Medulla oblongata (tissue), 1 donor: ENCODE measurements at regions not wholly inside any gene's neighbourhood (a gene's known extent, or its start where the extent isn't known, plus 50 kb on each side); places are given as distances from the start of the nearest gene placed in this dataset.
A peak's percentile ranks its signal among the peaks of the same experiment; 100 is the strongest.

Experiments
- DNase-seq: peaks from one replicate; pipeline ENCODE4 v3.0.0-alpha.2; 2015; ENCODE audit errors: extremely low spot score

DNA sequence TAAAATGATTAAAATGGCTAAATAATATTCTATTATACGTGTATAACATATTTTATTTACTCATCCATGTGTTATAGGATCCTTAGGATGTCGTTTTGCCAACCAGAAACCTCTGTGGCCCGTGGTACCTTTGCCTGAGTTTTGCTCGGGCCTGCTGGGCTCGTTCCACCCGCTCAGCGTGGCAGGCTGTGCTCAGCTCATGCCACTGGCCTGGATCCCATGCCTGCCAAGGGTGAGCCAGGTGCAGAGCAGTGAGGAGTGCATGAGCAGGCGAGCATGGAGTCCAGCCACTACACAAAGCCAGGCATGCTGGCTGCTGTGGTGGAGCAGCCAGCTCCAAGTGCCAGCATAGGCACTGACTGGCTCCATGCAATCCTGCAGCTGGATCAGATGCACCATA, 417.2 kb downstream of the TTLL7 start:
- no peak for DNase-seq

DNA sequence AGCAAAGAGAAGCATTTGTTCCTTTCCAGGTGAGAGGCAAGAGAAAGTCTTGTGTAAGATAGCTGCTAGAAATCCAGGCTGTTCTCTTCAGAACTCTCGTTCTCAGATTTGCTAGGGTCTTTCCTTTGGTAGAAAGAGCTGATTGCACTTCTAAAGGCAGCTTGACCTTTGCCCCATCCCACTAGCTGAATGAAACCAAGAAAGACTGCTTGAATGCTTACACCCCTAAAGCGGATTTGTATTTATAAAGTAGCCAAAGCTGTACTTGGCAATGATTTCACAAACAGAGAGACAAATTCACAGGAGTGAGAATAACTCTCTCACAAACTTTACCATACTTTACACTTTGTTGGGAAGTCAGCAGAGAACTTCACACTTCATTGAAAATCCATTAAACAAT, 424.1 kb downstream of the TTLL7 start:
- DNase-seq: no peak

DNA sequence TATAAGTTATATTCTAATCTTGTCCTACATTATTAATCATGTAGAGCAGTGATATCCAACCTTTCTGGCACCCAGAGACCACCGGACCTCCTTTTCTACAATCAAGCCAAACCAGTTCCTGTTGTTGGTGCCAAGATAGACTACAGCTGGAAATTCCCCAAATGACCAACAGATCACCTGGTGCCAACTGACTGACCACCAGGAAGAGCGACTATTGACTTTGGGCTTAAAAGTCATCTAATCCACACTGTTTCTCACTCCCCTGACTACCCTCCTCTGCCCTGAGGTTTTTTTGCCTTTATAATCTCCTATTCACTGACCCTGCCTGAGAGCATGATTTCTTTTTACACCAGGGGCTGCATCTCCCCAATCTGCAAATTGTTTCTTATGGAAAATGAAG, 425.2 kb downstream of the TTLL7 start:
- no peak for DNase-seq

DNA sequence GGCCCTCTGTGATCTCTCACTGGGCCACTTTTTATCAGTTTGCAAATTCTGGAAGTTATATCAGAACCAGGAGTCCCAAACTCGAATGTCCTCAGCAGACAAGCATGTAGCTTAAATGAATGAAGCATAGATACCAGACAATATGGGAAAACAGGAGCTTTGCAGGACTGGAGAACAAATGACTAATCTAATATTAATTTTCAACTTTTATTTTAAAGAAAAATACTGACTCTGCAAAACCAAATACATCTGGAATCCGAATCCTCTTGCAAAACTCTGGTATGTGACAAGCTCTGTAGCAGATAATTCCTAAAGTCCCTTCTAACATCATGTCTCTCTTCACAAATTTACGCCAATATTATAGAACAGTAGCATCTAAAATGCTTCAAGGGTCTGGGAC, 427.4 kb downstream of the TTLL7 start:
- DNase-seq: no peak

DNA sequence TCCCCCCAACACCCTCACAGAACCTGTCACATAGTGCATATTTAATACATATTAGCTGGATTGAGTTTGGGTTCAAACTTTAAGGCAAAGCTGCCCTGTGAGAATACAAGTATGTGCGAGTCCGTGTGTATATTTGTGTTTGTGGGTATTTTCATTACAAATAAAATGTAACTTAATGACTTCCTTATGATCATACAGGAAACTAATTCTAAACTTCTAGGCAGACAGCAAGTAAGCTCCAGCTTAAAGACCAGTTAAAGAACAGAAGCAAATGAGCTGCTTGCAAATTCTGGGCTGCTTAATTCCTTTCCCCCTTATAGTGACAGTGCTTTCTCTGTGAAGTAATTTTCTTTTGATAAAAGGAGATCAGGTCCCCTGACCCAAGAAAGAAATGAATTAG, 437.6 kb downstream of the TTLL7 start:
- no peak for DNase-seq

DNA sequence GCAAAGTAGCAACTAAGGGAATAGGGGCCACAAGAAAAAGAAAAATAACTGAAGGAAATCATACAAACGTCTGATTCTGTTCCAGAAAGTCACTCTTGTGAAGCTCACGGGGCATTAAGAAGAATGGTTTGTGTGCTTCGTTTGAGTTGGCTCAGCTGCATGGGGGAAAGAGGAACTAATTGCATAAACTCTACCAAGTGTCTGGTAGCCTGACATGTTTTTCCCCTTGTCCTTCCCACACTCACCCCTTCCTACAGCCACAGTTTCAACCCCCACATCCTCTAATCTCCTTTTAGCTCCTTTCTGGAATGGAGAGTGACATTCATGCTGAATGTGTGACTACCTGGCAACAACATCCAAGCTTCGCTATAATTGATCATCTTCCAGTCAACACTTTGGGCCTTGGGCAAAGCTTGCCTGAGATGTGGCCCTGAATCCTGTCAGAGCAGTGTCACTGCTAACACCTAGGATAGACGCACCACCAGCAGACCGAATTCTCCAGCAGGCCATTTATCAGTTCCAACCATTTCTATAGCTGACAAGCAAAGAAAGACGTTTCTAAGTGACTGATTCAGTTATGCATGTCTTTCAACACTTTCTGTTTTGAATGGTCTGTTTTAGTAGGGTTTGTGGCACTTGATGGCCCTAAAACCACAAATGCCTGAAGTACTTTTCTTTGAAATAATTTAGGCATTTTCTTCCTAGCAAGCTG, 439.6 kb downstream of the TTLL7 start:
- DNase-seq: peak; percentile 13

DNA sequence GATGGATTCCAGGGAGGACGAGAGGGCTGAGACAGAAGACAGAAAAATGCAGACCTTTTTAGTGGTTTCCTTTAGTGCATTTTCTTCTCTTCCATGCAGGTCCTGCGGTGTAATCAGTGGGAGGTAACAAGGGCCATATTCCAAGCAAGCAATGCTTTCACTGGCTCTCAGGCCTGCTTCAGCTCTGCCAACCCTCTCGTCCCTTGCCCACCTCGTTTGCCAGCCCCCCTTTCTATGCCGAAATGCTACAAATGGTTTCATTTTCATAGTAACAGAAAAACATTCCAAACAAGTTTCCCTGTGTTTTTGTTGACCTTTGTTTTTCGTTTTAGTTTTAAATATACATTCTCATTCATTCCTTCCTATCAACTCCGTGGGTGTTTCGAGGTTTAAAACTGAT, 443.1 kb downstream of the TTLL7 start:
- DNase-seq: no peak

DNA sequence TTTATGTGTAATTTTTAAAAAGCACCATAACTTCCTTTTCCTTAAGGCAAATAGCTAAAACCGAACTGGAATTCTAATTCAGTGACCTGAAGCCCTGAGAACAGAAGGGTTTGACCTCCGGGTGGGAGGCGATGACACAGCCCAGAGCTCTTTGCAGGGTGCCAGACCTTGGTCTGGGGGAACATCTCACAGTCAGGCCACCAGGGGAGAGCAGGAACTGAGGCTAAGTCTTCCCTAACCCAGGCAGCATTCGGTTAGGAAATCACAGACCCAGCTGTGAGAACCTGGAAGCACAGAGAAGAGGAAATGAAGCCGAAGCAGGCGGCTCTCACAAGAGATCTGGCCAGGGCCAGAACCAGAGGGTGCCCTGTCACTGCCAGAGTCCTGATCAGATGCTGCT, 444.8 kb downstream of the TTLL7 start:
- no peak for DNase-seq

DNA sequence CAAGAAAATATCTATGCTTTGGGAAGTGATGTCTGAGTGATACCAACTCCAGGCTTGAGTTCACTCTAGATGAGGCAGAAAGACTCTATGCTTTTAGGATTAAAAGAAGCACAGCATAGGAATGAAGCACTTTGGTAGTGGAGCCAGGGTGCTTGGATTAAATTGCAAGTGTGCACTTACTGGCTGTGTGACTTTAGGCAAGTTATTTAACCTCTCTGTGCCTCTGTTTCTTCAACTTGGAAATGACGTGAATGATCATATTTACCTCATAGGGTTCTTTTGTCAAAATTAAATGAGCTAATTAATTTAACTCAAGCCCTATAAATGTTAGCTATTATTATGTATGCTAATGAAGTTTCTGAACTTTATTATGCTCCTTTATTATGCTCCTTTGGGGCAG, 446.1 kb downstream of the TTLL7 start:
- no peak for DNase-seq

DNA sequence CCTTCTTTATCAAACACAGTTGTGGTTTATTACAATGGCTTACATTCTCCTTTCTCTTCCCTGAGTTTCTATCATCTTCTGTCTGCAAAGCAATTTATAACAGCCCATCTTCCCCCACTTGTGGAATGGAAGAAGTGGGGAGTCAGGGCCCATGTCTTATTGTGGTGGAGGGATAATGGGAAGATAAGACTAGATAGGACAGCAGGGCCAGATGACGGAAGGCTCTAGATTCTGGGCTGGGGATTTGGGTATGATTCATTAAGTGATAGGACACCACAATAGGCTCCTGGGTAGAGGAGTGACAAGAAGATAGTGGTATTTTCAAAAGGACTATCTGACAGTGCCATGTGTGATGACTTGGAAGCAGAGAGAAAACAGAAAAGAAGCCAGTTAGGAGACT, 450.6 kb downstream of the TTLL7 start:
- no peak for DNase-seq

DNA sequence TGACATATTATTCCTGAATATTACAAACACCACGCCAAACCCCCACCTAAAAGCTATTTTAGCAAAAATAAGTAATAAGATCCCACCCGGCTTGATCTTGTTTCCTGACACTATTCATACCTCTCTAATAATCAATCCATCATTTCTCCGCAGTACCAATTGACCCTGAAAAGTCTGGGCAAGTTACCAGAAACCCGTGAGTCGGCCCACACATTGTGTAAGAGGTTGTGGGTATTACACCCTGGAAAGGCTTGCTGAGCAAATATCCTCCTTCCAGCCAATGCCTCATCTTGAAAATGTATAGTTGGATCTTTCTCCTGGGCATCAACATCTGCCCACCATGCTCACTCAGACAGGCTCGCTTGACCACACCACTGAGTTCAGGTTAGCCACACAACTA, 451.0 kb downstream of the TTLL7 start:
- DNase-seq: no peak

DNA sequence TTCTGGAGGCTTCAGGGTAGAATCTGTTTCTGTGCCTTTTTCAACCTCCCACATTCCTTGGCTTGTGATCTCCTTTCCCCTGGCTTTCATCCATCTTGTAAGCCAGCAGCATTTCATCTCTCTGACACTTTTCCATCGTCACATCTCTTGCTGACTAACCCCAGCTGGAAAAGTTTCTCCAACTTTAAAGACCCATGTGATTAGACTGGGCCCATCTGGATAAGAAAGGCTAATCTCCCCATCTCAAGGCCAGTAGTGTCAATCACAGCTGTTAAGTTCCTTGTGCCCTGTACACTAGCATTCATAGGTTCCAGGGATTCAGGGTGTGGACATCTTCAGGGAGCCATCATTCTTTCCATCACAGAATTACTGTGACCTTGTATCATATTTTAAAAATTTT, 452.1 kb downstream of the TTLL7 start:
- DNase-seq: no peak

DNA sequence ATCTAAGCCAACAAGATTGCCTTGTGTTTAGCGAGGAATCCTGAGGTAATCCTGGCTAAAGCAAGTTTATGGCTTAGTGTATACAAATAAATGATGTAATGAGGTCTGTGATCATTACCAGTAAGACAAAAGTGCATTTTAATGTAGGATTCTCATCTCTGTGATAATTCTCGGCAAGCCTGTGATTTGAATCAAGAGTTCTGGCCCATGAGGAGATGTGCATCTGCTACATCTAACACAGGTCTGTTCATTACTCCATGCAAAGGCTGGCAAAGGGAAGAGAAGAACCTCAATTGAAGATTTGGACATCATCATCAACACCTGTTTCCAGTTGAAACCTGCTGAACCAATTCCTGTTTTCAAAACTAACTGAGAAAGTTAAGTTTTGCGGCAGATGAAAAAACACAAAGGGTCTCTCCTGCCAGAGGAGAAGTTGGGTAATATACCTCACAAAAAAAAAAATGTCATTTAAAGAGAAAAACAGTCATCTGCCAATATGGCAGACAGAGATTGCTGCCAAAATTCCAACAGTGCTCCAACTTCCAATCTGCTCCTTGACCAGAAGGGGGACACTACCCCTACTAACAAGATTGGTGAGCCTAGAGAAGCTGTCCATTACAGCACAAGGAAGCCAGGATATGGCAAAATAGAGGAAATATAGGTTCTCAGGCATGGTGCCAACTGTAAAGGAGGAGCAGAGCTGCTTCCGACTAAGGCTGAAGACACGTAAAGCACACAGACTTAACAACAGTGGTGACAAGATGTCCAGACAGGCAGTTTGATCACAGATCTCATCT, 453.7 kb downstream of the TTLL7 start:
- no peak for DNase-seq

DNA sequence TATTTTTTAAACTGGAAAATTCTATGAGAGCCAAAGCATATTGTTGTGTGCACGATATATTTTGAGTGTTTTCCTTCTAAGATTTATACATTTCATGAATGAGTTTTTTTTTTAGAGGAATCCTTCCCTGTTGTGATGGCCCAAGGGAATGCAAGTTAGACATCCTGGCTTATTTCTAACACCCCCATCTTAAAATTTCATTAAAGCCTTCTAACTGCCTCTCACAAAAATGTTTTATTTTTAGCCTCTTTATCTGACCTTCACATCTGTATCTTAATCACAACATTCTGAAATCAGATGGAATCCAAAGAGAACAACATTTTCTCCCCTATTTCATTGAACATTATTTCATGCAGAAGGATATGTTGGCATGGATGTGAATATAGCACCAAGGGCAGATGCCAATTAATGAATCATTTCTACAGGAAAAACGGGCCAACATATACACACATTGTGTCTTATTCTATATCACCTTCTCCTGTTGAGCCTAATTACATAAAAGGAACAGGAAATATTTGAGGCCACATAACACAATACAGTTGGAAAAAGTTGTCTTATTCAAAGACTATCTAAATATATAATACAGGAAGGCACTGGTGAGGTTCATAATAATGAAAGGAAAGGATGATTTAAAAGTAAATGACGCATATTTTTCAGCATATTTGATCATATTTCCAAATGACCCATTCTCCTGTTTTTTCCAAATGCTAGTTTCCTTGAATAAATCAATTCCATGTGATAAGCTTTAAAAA, 455.5 kb downstream of the TTLL7 start:
- DNase-seq: no peak

DNA sequence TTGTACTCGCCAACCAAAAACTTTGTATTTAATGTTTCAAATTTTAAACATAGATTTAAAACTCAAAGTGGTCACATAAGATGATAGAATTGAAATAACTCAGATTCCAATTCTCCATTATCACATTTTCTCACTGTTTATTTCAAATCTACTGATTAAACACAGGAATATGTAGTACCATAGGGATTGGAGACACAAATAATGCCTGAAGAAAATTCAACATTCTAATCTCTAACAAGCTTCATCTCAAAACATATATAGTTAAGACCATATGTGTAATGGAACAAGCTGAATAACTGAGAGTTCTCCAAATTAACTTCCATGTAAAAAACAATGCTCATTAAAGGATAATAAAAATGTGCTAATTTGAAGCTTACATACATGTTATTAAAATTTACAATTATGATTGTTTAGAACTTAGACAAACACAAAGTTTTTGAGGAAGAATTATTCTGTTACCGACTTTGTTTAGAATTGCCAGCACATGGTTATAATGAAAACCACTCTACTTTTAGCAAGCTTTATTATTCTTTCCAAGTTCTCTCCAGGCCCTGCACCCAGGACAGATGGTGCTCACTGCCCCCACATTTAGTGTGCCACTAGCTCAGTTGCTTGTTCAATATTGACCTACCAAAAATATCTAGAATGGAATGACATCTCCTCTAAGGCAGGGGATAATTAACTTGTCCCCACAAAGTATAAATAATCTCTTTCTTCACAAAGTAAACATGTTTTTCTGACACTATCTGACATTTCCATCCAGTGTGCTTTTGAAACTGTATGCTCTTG, 467.2 kb downstream of the TTLL7 start:
- no peak for DNase-seq

DNA sequence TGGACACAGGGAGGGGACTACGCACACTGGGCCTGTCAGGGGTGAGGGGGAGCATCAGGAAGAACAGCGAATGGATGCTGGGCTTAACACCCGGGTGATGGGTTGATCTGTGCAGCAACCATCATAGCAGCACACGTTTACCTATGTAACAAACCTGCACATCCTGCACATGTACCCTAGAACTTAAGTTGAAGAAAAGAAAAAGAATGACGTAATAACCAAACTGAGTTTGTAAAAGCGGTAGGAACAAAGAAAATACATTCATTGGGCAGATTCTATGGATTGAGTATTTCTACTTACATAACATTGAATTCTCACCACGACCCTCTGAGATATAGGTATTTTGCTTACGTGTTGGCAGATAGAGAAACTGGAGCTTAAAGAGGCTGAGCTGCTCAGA, 468.4 kb downstream of the TTLL7 start:
- no peak for DNase-seq

DNA sequence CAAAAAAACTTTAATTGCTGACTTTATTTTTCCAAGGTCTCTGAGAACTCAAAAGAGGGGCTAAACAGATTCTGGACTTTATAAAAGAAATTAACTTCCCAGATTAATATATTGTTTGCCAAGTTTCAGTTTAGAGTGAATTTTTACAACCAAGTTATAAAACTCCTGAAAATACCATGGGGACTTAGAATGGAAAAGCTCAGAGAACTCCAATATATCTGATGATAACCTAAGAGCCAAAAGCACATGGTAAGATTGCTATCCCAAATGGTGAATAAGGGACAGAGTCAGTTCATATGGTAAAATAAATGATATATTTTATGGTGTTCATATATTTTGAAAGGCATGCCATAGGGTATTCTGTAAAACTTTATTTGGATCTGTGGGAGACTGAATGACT, 470.9 kb downstream of the TTLL7 start:
- no peak for DNase-seq

DNA sequence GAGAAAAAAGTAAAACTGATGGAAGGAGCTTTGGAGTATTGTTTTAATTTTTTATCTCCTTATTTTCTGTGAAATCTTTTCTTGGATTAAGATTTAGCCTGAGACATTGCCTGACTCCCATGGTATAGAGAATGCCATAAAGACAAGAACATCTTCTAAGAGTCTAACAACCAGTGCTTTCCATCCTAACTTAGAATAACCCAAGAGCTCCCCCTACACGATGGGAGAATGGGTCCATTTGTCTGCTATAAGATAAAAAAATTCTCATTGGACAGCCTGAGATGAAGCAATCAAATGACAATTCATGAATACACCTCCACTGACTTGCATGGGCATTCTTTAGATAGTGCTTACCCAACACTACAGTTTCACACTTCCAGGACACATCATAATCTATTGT, 478.1 kb downstream of the TTLL7 start:
- no peak for DNase-seq

DNA sequence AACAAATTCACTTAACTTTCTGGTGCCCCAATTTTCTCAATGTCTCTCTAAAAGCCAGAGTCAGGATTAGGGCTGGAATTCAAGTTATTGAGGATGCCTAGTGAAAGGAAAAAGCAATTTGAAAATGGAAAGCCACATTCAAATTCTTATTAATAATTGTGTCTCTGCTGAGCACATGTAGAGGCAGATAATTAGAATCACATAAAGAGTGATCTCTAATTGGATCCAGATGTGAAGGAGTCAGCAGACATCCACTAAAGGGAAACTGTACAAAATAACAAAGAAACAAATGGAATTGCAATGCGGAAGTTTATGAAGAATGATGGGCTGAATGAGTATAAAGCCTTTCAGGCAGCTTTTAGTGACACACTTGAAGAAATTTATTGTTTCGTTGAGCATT, 482.6 kb downstream of the TTLL7 start:
- no peak for DNase-seq

DNA sequence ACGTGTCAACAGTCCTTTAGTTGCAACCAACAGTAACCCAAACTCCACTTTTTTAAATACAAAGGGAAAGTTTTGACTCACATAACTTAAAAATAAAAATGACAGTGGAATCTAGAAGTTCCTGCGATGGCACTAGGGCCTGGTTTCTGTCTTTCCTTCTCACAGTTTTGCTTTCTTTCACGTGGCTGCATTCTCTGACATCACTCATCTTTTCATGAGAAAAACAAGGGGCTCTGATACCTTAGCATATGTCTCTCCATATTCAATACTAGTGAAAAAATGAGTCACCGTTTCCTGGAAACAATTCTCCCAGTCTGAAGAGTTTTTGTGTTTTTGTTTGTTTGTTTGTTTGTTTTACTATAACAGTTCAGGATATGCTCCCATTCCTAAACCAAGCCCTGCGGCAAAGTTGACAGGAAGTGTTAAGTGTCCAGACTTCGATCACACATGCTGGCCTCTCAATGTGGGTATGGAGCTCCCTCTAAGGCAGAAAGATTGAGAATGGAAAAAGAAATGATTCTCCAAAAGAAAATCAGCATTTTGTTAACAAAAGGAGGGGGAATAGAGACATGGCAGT, 483.3 kb downstream of the TTLL7 start:
- no peak for DNase-seq

DNA sequence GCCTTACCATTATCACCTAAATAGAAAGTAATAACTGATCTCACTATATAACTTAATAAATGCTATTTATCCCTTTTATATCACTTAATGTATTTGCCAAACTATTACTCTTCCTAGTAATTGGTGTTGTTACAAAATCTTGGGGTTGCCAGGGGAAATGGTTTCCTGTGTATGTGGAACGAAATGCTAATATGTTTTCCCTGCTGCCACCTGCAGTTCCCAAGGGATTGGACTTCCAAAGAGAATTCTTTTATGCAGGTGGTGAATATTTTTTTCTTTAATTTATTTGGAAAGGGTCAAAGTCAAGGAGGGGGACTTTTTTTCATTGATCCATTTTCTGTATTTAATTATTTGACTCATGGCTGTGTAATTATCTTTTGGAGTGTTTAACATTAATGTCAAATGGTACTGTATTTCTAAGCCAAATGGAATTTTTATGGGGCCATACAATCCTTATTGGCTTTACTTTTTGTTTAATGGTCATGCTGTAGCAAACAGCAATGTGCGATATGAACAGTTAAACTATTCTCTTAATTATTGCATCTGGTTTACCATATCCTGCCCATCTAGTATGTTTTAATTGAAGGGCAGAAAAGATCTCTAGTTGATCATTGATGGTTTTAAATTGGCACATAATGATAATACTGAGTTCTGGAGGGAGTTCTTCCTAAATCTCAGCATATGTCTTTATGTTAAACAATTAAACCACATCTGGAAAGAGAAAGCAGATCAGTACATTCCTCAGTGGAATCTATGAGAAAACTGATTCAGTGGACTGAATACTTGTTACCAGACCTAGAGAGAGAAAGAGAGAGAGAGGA, 486.3 kb downstream of the TTLL7 start:
- no peak for DNase-seq
